ENCODE measurements at regions not wholly inside any gene's neighbourhood (a gene's known extent, or its start where the extent isn't known, plus 50 kb on each side); places are given as distances from the start of the nearest gene placed in this dataset.

GRCh38 chr2:196420143-196420542, 219.4 kb upstream of the CCDC150 start:
- no peak overlapping the region for H2AFZ ChIP-seq
- H3K79me2 ChIP-seq (replicated peaks; ENCODE audit: insufficient read depth), result no peaks in the 10 kb centered on the region
- TF ChIP-seq ETS1 (IDR thresholded peaks at IDR 0.05) (no peak), EZH2phosphoT487 (IDR thresholded peaks at IDR 0.05; ENCODE audit: unreplicated experiment) (no peak), POLR2AphosphoS5 (IDR thresholded peaks at IDR 0.05; ENCODE audit: low read depth) (no peak), JUNB (IDR thresholded peaks at IDR 0.05; ENCODE audit: unreplicated experiment) (no peak), EZH2 (IDR thresholded peaks at IDR 0.05; ENCODE audit: low read depth, unreplicated experiment) (no peak), REST (IDR thresholded peaks at IDR 0.05; ENCODE audit: unreplicated experiment) (no peak), ZNF114 (CRISPR knock-in tag; IDR thresholded peaks at IDR 0.05) (no peak), CREB1 (CRISPR knock-in tag; IDR thresholded peaks at IDR 0.05; ENCODE audit: low read depth) (no peak), CTCF (conservative IDR thresholded peaks at IDR 0.05; ENCODE audit: low read depth in 2 of 2) (no peak), ZNF462 (CRISPR knock-in tag; IDR thresholded peaks at IDR 0.05) (no peak), ZNF331 (CRISPR knock-in tag; IDR thresholded peaks at IDR 0.05; ENCODE audit: low read depth) (no peak), NANOG (IDR thresholded peaks at IDR 0.05; ENCODE audit: borderline replicate concordance) (no peak), STAT1 (IDR thresholded peaks at IDR 0.05; ENCODE audit: unreplicated experiment) (no peak)
- Mint-ChIP-seq H3K4me1 (no peaks in the 10 kb centered on the region), H3K27me3 (ENCODE audit: insufficient read depth, low read depth, poor library complexity) (peaks cover 2% of the 10 kb centered on the region), H3K4me3 (no peak overlapping the region), H3K9me3 (no peaks in the 10 kb centered on the region), H3K27ac (no peak overlapping the region), H3K36me3 (ENCODE audit: low read depth) (no peaks in the 10 kb centered on the region)
- H3F3A ChIP-seq (replicated peaks; ENCODE audit: low read depth), result no peaks in the 10 kb centered on the region
- ATAC-seq (no peak), DNase-seq (ENCODE audit: low spot score) (no peak)
- no peak overlapping the region for H3K4me2 ChIP-seq
- H3K36me3 ChIP-seq (ENCODE audit: insufficient read depth), result no peaks in the 10 kb centered on the region
- H3K4me3 ChIP-seq, result no peak overlapping the region
- no peaks in the 10 kb centered on the region for H3K9me2 ChIP-seq (ENCODE audit: insufficient read depth)
- no peak overlapping the region for H3K27ac ChIP-seq (ENCODE audit: low read depth)
- no peaks in the 10 kb centered on the region for H4K20me1 ChIP-seq (replicated peaks; ENCODE audit: insufficient read depth)
- H3K4me1 ChIP-seq (ENCODE audit: insufficient read depth), result no peaks in the 10 kb centered on the region
- no peaks in the 10 kb centered on the region for H3K27me3 ChIP-seq (ENCODE audit: insufficient read depth)

Measured in GM23338 (cell line).